HCT116 (cell line): ENCODE measurements at regions not wholly inside any gene's neighbourhood (a gene's known extent, or its start where the extent isn't known, plus 50 kb on each side); places are given as distances from the start of the nearest gene placed in this dataset.

Source experiments
- CEBPB ChIP-seq: IDR thresholded peaks from 2 replicates; pipeline ENCODE4 v1.6.1; 2012; ENCODE audit warnings: low read depth
- EZH2 ChIP-seq: fragments of 200-600 bp; sonication (generic); IDR thresholded peaks from 2 replicates; pipeline ENCODE4 v1.6.1; 2017; ENCODE audit warnings: antibody characterized with exemption, mixed run types
- EZH2phosphoT487 ChIP-seq: fragments of 200-600 bp; IDR thresholded peaks from 2 replicates; pipeline ENCODE4 v1.6.1; 2018; ENCODE audit warnings: antibody characterized with exemption, borderline replicate concordance
- JUND ChIP-seq: IDR thresholded peaks from 2 replicates; pipeline ENCODE4 v1.6.1; 2012
- POLR2A ChIP-seq: IDR thresholded peaks from 2 replicates; pipeline ENCODE4 v1.7.0; 2011; ENCODE audit warnings: borderline replicate concordance; ENCODE audit not compliant: insufficient read depth, insufficient read length; ENCODE audit errors: extremely low read depth
- POLR2AphosphoS5 ChIP-seq: IDR thresholded peaks from 2 replicates; pipeline ENCODE4 v1.6.1; 2011; ENCODE audit warnings: mild to moderate bottlenecking, low read depth, low read length, moderate library complexity
- RAD21 ChIP-seq: IDR thresholded peaks from 2 replicates; pipeline ENCODE4 v1.6.1; 2012; ENCODE audit warnings: low read depth, mild to moderate bottlenecking
- YY1 ChIP-seq: IDR thresholded peaks from 2 replicates; pipeline ENCODE4 v1.6.1; 2011; ENCODE audit warnings: low read length, low read depth, moderate library complexity, mild to moderate bottlenecking; ENCODE audit not compliant: insufficient replicate concordance; ENCODE audit errors: extremely low read depth
- ZNF274 ChIP-seq: fragments of 200-500 bp; sonication (Bioruptor generic); IDR thresholded peaks from 2 replicates; pipeline ENCODE4 v1.6.1; 2014; ENCODE audit warnings: mild to moderate bottlenecking, low read depth, low read length, inconsistent platforms
- TF ChIP-seq, protein P1 (sequence below), 3 experiments: fragments of 200-600 bp in 1 of 3; sonication (generic) in 1 of 3; IDR thresholded peaks in 2 of 3; conservative IDR thresholded peaks in 1 of 3; 2 replicates each; pipeline ENCODE4 v1.5.1; 2012 to 2017; ENCODE audit warnings: low read depth in 2 of 3, low read length in 2 of 3, antibody characterized with exemption in 1 of 3, borderline replicate concordance in 1 of 3, control low read depth in 1 of 3, mild to moderate bottlenecking in 1 of 3, mixed read lengths in 1 of 3, mixed run types in 1 of 3, moderate library complexity in 1 of 3; ENCODE audit not compliant: insufficient read depth in 1 of 3
- TF ChIP-seq, protein P2 (sequence below): IDR thresholded peaks from 2 replicates; pipeline ENCODE4 v1.6.1; 2012

DNA sequence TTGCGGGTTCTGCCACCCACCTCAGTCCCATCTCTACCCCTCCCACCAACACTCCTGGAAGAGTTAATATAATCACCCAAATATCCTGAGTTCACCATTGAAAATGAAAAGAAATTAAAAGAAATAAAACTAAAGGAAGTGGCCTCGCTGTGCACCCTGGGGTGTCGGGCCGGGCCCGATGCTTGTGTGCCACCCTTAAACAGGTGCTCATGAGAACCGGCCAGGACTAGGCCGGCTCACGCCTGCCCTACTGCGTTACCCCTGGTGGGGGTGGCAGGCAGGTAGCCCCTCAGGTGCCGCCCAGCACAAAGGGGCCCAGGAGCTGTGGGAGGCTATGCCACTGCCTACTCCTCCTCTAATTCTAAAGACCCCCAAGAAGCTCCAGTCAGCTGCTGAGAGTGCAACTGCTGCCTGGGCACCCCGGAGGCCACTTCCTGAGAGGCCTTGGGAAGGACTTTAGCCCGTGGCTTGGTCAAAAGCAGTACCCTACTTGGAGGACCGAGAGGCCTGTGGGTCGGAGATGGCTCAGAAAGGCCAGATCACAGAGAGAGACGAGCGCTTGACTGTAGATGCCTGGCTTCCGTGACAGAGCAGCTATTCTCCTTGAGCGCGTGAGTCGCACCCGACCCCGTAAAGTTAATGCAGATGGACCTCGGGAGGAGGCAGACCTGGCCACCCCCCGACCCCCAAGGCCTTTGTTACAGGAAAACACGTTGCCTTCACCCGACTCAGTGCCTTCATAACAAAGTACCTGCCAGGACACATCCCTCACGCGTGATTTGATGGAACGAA is 51.0 kb upstream of the PPP2R2D start:
- TF ChIP-seq JUND = no peak
- TF ChIP-seq POLR2AphosphoS5 = no peak
- no peak for TF ChIP-seq EZH2
- TF ChIP-seq, protein P1, sequence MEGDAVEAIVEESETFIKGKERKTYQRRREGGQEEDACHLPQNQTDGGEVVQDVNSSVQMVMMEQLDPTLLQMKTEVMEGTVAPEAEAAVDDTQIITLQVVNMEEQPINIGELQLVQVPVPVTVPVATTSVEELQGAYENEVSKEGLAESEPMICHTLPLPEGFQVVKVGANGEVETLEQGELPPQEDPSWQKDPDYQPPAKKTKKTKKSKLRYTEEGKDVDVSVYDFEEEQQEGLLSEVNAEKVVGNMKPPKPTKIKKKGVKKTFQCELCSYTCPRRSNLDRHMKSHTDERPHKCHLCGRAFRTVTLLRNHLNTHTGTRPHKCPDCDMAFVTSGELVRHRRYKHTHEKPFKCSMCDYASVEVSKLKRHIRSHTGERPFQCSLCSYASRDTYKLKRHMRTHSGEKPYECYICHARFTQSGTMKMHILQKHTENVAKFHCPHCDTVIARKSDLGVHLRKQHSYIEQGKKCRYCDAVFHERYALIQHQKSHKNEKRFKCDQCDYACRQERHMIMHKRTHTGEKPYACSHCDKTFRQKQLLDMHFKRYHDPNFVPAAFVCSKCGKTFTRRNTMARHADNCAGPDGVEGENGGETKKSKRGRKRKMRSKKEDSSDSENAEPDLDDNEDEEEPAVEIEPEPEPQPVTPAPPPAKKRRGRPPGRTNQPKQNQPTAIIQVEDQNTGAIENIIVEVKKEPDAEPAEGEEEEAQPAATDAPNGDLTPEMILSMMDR (IDR thresholded peaks at IDR 0.05 in 2 of 3, conservative IDR thresholded peaks at IDR 0.05 in 1 of 3; ENCODE audit: borderline replicate concordance in 1 of 3, insufficient read depth in 1 of 3, low read depth in 2 of 3, low read length in 2 of 3) = no peak
- TF ChIP-seq, protein P2, sequence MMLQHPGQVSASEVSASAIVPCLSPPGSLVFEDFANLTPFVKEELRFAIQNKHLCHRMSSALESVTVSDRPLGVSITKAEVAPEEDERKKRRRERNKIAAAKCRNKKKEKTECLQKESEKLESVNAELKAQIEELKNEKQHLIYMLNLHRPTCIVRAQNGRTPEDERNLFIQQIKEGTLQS = no peak
- no peak for TF ChIP-seq EZH2phosphoT487
- no peak for TF ChIP-seq YY1
- TF ChIP-seq RAD21 = no peak
- TF ChIP-seq CEBPB = no peak
- no peak for TF ChIP-seq ZNF274
- TF ChIP-seq POLR2A = no peak
